A673 (cell line): ENCODE measurements at regions not wholly inside any gene's neighbourhood (a gene's known extent, or its start where the extent isn't known, plus 50 kb on each side); places are given as distances from the start of the nearest gene placed in this dataset.

Source experiments
- CTCF ChIP-seq: fragments of 300-800, 200-600 bp; sonication (generic); conservative IDR thresholded peaks from 2 replicates; pipeline ENCODE4 v1.5.1; 2017; ENCODE audit warnings: low read depth, mild to moderate bottlenecking, antibody characterized with exemption, low read length, moderate library complexity, mixed read lengths
- EZH2 ChIP-seq: fragments of 200-600 bp; sonication (generic); IDR thresholded peaks from 2 replicates; pipeline ENCODE4 v1.6.1; 2017; ENCODE audit warnings: borderline replicate concordance, low read depth, mild to moderate bottlenecking, mixed read lengths, antibody characterized with exemption, low read length; ENCODE audit not compliant: poor library complexity, severe bottlenecking

DNA sequence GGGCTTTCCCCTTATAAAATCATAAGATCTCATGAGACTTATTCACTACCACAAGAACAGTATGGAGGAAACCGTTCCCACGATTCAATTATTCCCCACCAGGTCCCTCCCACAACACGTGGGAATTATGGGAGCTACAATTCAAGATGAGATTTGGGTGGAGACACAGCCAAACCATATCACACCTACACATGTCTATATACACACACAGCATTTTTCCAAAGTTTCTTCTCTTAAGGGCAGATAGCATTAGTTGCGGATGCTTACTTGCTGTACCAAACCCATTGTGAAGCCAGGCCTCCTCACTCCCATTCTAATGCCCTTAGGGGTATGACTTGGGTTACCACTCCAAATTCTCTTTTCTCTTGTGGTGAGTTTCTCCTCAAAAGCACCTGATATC, 104.1 kb upstream of the RAP1B start:
- TF ChIP-seq CTCF (no peak), EZH2 (no peak)
